Parathyroid adenoma (tissue), 2 donors: ENCODE measurements at regions not wholly inside any gene's neighbourhood (a gene's known extent, or its start where the extent isn't known, plus 50 kb on each side); places are given as distances from the start of the nearest gene placed in this dataset.

ENCODE experiments used
- H2AFZ ChIP-seq: fragments of 300-600 bp; sonication (generic); one replicate; pipeline ENCODE4 v1.7.0; 2017; ENCODE audit warnings: antibody characterized with exemption, mild to moderate bottlenecking
- H3K27ac ChIP-seq: fragments of 300-600 bp; sonication (generic); one replicate; pipeline ENCODE4 v1.7.0; 2017
- H3K27me3 ChIP-seq: fragments of 300-600 bp; sonication (generic); one replicate; pipeline ENCODE4 v1.7.0; 2017; ENCODE audit warnings: low read length; ENCODE audit not compliant: control insufficient read depth, insufficient read depth
- H3K36me3 ChIP-seq: fragments of 300-600 bp; sonication (generic); one replicate; pipeline ENCODE4 v1.7.0; 2017; ENCODE audit warnings: low read length; ENCODE audit not compliant: control insufficient read depth, insufficient read depth
- H3K4me1 ChIP-seq: fragments of 300-600 bp; sonication (generic); one replicate; pipeline ENCODE4 v1.7.0; 2017; ENCODE audit warnings: control low read depth
- H3K4me2 ChIP-seq: fragments of 300-600 bp; sonication (generic); one replicate; pipeline ENCODE4 v1.7.0; 2017; ENCODE audit warnings: low read length
- H3K4me3 ChIP-seq: fragments of 300-600 bp; sonication (generic); one replicate; pipeline ENCODE4 v1.7.0; 2017; ENCODE audit warnings: low read depth, low read length
- H3K79me2 ChIP-seq: fragments of 300-600 bp; sonication (generic); one replicate; pipeline ENCODE4 v1.7.0; 2017; ENCODE audit warnings: control low read depth
- H3K9ac ChIP-seq: fragments of 300-600 bp; sonication (generic); one replicate; pipeline ENCODE4 v1.7.0; 2017; ENCODE audit warnings: mild to moderate bottlenecking
- H3K9me3 ChIP-seq: fragments of 300-600 bp; sonication (generic); one replicate; pipeline ENCODE4 v1.7.0; 2017; ENCODE audit warnings: low read length; ENCODE audit not compliant: control insufficient read depth
- CTCF ChIP-seq: fragments of 300-600 bp; sonication (generic); IDR thresholded peaks from one replicate; pipeline ENCODE4 v1.7.0; 2017; ENCODE audit warnings: antibody characterized with exemption, mild to moderate bottlenecking
- donor health status: primary hyperparathyroidism.

GRCh38 chr13:97752961-97753668 is 200.4 kb upstream of the IPO5 start:
- Histone ChIP-seq H3K9me3 (no peaks in the 10 kb centered on the region), H3K4me2 (no peak overlapping the region), H3K79me2 (no peaks in the 10 kb centered on the region), H3K4me3 (no peak overlapping the region), H3K9ac (no peak overlapping the region), H3K27me3 (no peaks in the 10 kb centered on the region), H3K27ac (no peak overlapping the region), H2AFZ (no peak overlapping the region), H3K4me1 (no peaks in the 10 kb centered on the region), H3K36me3 (no peaks in the 10 kb centered on the region)
- no peak for TF ChIP-seq CTCF

GRCh38 chr13:97753942-97754670 is 199.4 kb upstream of the IPO5 start:
- H3K36me3 ChIP-seq, result no peaks in the 10 kb centered on the region
- no peak overlapping the region for H3K4me2 ChIP-seq
- no peak overlapping the region for H3K9ac ChIP-seq
- no peak overlapping the region for H3K27ac ChIP-seq
- TF ChIP-seq CTCF, result no peak
- H2AFZ ChIP-seq, result no peak overlapping the region
- H3K4me3 ChIP-seq, result no peak overlapping the region
- H3K79me2 ChIP-seq, result no peaks in the 10 kb centered on the region
- no peaks in the 10 kb centered on the region for H3K4me1 ChIP-seq
- H3K27me3 ChIP-seq, result no peaks in the 10 kb centered on the region
- no peaks in the 10 kb centered on the region for H3K9me3 ChIP-seq

- no peak overlapping the region for H3K27ac ChIP-seq
- no peaks in the 10 kb centered on the region for H3K79me2 ChIP-seq
- H3K9ac ChIP-seq, result no peak overlapping the region
- no peak overlapping the region for H3K4me3 ChIP-seq
- TF ChIP-seq CTCF, result no peak
- no peak overlapping the region for H3K4me2 ChIP-seq
- H3K4me1 ChIP-seq, result no peaks in the 10 kb centered on the region
- no peaks in the 10 kb centered on the region for H3K36me3 ChIP-seq
- no peaks in the 10 kb centered on the region for H3K27me3 ChIP-seq
- no peaks in the 10 kb centered on the region for H3K9me3 ChIP-seq
- H2AFZ ChIP-seq, result no peak overlapping the region
These were observed 195.7 kb upstream of the IPO5 start for GRCh38 chr13:97757807-97758206.

DNA sequence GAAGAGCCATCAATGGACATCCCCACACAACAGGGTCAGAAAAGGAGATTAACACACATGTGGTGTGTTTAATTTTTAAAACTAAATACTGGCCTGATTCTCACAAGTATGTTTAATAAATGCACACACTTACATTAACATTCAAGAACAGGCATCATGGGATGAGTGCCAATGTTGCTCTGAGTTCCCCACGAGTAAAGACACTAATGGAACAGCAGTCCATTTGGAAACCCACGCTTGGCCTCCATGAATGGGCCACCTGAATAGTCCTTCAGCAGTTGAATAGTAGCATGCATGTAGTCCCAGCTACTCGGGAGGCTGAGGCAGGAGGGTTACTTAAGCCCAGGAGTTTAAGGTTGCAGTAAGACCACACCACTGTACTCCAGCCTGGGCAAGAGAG is 195.2 kb upstream of the IPO5 start:
- H3K9me3 ChIP-seq, result no peaks in the 10 kb centered on the region
- H3K79me2 ChIP-seq, result no peaks in the 10 kb centered on the region
- no peak overlapping the region for H3K9ac ChIP-seq
- H2AFZ ChIP-seq, result no peak overlapping the region
- H3K4me3 ChIP-seq, result no peak overlapping the region
- no peak for TF ChIP-seq CTCF
- no peaks in the 10 kb centered on the region for H3K27me3 ChIP-seq
- H3K4me2 ChIP-seq, result no peak overlapping the region
- no peak overlapping the region for H3K27ac ChIP-seq
- H3K4me1 ChIP-seq, result no peaks in the 10 kb centered on the region
- H3K36me3 ChIP-seq, result no peaks in the 10 kb centered on the region
